Ascending aorta (tissue), 2 donors: ENCODE measurements at regions not wholly inside any gene's neighbourhood (a gene's known extent, or its start where the extent isn't known, plus 50 kb on each side); places are given as distances from the start of the nearest gene placed in this dataset.
"Not testable (repeated sequence)": the region's sequence is repeated elsewhere in the genome, so short reads cannot be mapped to it uniquely, and the experiment has no call there.

Experiments
- DNase-seq, 2 donors: peaks; one replicate each; pipeline ENCODE4 v3.0.0-alpha.2; 2019; ENCODE audit warnings: low spot score in 2 of 2
- H3K27ac ChIP-seq, 2 donors: fragments of 200-600 bp; sonication (generic); one replicate each; pipeline ENCODE4 v1.5.1; 2016 to 2017; ENCODE audit warnings: mild to moderate bottlenecking in 1 of 2
- H3K27me3 ChIP-seq: fragments of 200-600 bp; sonication (generic); one replicate; pipeline ENCODE4 v1.5.1; 2017
- H3K36me3 ChIP-seq, 2 donors: fragments of 200-600 bp; sonication (generic); one replicate each; pipeline ENCODE4 v1.5.1; 2016
- H3K4me1 ChIP-seq, 2 donors: fragments of 200-600 bp; sonication (generic); one replicate each; pipeline ENCODE4 v1.5.1; 2016 to 2017; ENCODE audit warnings: mild to moderate bottlenecking in 1 of 2
- H3K4me3 ChIP-seq, 2 donors: fragments of 200-600 bp; sonication (generic); one replicate each; pipeline ENCODE4 v1.5.1; 2016 to 2017; ENCODE audit warnings: mild to moderate bottlenecking in 1 of 2
- H3K9me3 ChIP-seq, 2 donors: fragments of 200-600 bp; sonication (generic); one replicate each; pipeline ENCODE4 v1.5.1; 2016
- CTCF ChIP-seq, 3 experiments: fragments of 200-600 bp in 2 of 3; fragments of 450-650 bp in 1 of 3; sonication (generic) in 2 of 3; IDR thresholded peaks; one replicate each; pipeline ENCODE4 v1.5.1; 2016 to 2019; ENCODE audit warnings: antibody characterized with exemption in 3 of 3, mild to moderate bottlenecking in 1 of 3, moderate library complexity in 1 of 3
- intact Hi-C: fragments of 100-400 bp; cut with DNase I; formaldehyde crosslinking; loops from one replicate; pipeline ENCODE4 v1.15.1; 2023

DNA sequence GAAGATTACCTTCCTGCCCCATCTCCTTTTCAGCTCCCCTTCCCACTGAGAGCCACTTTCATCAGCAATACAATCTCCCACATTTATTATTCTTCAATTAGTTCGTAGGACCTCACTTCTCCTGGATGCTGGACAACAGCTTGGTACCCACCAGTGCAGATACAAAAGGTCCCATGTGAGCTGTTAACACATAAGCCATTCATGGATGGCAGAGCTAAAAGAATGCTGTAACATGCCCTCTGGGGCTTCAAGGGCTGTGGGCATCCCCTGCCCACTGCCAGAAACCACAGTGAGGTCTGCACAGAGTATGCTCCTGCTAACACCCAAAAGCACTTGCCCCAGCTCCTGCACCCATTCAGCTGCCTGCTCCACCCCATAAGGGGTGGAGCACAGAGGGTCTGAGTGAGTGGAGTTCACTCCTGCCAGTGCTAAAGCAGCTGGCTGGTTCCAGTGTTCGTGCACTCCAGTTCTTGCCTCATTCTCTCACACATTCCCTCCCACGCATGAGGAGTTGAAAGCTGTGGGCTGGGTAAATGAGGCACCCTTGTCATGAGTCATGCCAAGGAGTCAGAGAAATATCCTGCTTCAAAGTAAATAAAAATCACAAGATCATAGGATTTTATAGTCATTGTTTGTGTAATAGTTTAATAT lies 305.9 kb upstream of the TMEFF2 start:
- Histone ChIP-seq H3K4me3 (no peak overlapping the region), H3K9me3 (no peaks in the 10 kb centered on the region), H3K27me3 (no peaks in the 10 kb centered on the region), H3K4me1 (no peaks in the 10 kb centered on the region), H3K27ac (no peak overlapping the region), H3K36me3 (no peaks in the 10 kb centered on the region)
- TF ChIP-seq CTCF (IDR thresholded peaks at IDR 0.05) = no peak
- DNase-seq = no peak
- intact Hi-C loops = no loop called here

DNA sequence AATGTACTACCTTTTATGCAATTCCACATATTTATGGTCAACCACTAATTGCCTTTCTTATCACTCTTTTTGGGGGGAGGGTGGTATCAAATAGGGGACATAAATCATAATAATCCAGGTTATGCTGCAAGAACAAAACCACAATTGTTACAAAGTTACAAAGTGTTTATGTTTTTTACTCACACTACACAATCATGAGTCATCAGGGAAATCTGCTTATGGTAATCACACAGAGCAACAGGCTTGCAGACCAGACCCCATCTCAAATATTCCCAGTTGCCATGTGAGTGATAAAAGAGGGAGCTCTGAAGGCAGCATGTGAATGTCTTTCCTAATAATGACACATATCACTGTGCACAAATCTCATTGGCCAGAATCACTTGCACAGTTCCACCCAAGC lies 304.7 kb upstream of the TMEFF2 start:
- Histone ChIP-seq H3K27me3 (no peaks in the 10 kb centered on the region), H3K36me3 (no peaks in the 10 kb centered on the region), H3K4me3 (no peak overlapping the region), H3K9me3 (no peaks in the 10 kb centered on the region), H3K27ac (no peak overlapping the region), H3K4me1 (no peaks in the 10 kb centered on the region)
- no peak for TF ChIP-seq CTCF (IDR thresholded peaks at IDR 0.05)
- DNase-seq = no peak
- intact Hi-C loops = no loop called here

DNA sequence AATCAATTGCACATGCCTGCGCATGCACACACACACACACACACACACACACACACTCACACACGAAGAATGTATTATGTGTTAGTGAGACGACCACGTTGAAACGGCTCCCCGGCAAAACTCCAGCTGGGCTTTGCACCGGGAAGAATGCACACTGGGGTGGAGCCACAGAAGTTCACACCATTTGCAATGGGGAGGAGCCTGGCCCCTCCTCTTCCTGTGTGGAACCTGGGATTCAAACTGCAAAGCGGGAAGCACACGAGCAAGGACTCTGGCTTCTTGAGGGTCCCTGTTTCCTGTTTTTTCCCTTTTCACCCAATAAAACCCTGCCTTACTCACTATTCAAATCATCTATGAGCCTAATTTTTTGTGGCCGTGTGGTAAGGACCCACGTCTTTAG lies 304.0 kb upstream of the TMEFF2 start:
- TF ChIP-seq CTCF (IDR thresholded peaks at IDR 0.05) = no peak
- Histone ChIP-seq H3K9me3 (no peaks in the 10 kb centered on the region), H3K27me3 (no peaks in the 10 kb centered on the region), H3K4me1 (no peaks in the 10 kb centered on the region), H3K4me3 (no peak overlapping the region), H3K27ac (no peak overlapping the region), H3K36me3 (no peaks in the 10 kb centered on the region)
- no peak for DNase-seq
- intact Hi-C loops = no loop called here

DNA sequence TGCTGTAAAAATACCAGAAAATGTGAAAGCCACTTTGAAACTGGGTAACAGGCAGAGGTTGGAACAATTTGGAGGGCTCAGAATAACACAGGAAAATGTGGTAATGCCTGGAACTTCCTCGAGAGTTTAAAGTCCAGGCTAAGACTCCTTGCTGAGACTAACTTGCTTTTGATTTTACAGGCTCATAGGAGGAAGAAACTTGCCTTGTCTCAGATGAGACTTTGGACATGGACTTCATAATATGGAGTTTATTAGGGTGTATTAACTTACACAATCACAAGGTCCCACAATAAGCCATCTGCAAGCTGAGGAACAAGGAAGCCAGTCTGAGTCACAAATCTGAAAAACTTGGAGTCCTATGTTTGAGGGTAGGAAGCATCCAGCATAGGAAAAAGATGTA lies 293.4 kb upstream of the TMEFF2 start:
- DNase-seq, H3K4me3 ChIP-seq, H3K9me3 ChIP-seq, intact Hi-C loops, H3K36me3 ChIP-seq, H3K27ac ChIP-seq, H3K4me1 ChIP-seq, H3K27me3 ChIP-seq: not testable (repeated sequence)

DNA sequence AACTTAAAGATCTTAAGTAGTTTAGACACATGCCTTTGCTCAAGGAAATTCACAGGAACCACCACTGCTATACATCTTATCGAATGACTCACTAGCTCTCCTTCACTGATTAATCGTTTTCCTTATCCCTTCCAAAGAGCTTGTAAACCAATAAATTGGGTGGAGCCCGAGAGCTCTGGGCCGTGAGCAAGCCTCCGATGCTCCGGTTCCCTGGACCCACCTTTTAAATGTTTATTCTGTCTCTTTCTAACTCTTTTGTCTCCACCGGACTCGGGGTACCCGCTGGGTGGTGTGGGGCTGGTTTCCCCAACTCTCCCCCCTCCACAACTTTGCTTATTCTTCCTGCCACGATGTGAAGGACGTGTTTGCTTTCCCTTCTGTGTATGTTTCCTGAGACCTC lies 292.9 kb upstream of the TMEFF2 start:
- Histone ChIP-seq H3K4me3 (no peak overlapping the region), H3K27me3 (no peaks in the 10 kb centered on the region), H3K36me3 (no peaks in the 10 kb centered on the region), H3K9me3 (no peaks in the 10 kb centered on the region), H3K27ac (no peak overlapping the region), H3K4me1 (no peaks in the 10 kb centered on the region)
- no peak for TF ChIP-seq CTCF (IDR thresholded peaks at IDR 0.05)
- intact Hi-C loops = no loop called here
- DNase-seq = no peak

GRCh38 chr2:192484903-192485302 lies 290.2 kb upstream of the TMEFF2 start:
- H3K4me1 ChIP-seq = no peaks in the 10 kb centered on the region
- no peaks in the 10 kb centered on the region for H3K36me3 ChIP-seq
- no peak overlapping the region for H3K27ac ChIP-seq
- H3K4me3 ChIP-seq = no peak overlapping the region
- H3K9me3 ChIP-seq = no peaks in the 10 kb centered on the region
- H3K27me3 ChIP-seq = no peaks in the 10 kb centered on the region
- TF ChIP-seq CTCF (IDR thresholded peaks at IDR 0.05) = no peak
- intact Hi-C loops = no loop called here
- DNase-seq = no peak
